Adrenal gland (tissue), 9 donors: ENCODE measurements at regions not wholly inside any gene's neighbourhood (a gene's known extent, or its start where the extent isn't known, plus 50 kb on each side); places are given as distances from the start of the nearest gene placed in this dataset.

Experiments
- DNase-seq, 7 donors: peaks; one replicate each; pipeline ENCODE4 v3.0.0-alpha.2; 2019 to 2020
- H3K27ac ChIP-seq, 5 donors: fragments of 200-600 bp; sonication (generic) in 4 of 5; 1 replicate in 3 of 5; 2 replicates in 2 of 5; pipeline versions ENCODE4 v1.5.1 to v1.8.0; 2016 to 2020; ENCODE audit warnings: mild to moderate bottlenecking in 1 of 5
- H3K27me3 ChIP-seq: fragments of 200-600 bp; 2 replicates; pipeline ENCODE4 v1.8.0; 2021
- H3K36me3 ChIP-seq, 2 donors: fragments of 200-600 bp; replicated peaks in 1 of 2; 1 replicate in 1 of 2; 2 replicates in 1 of 2; pipeline versions ENCODE4 v1.5.1 to v1.8.0; 2018 to 2022
- H3K4me1 ChIP-seq, 2 donors: fragments of 200-600 bp; replicated peaks in 1 of 2; 1 replicate in 1 of 2; 2 replicates in 1 of 2; pipeline versions ENCODE4 v1.5.1 to v1.8.0; 2018 to 2021
- H3K4me3 ChIP-seq, 4 donors: fragments of 200-600 bp; sonication (generic) in 3 of 4; one replicate each; pipeline ENCODE4 v1.5.1; 2016 to 2018
- H3K9me3 ChIP-seq, 3 donors: fragments of 200-600 bp; sonication (generic) in 1 of 3; replicated peaks in 1 of 3; 1 replicate in 2 of 3; 2 replicates in 1 of 3; pipeline versions ENCODE4 v1.5.1 to v1.8.0; 2016 to 2021
- POLR2A ChIP-seq, 2 donors: fragments of 450-650 bp; IDR thresholded peaks; one replicate each; pipeline ENCODE4 v1.6.1; 2017; ENCODE audit warnings: antibody characterized with exemption in 2 of 2, mild to moderate bottlenecking in 2 of 2, moderate library complexity in 1 of 2
- WGBS, 4 donors: extraction: QIAGEN DNeasy Blood & Tissue Kit in 2 of 4; methylation state at CpG; one replicate each; pipeline versions ENCODE4 v1.1.5 to v1.1.7; 2013 to 2017; 5-methylcytosine and 5-hydroxymethylcytosine counted together
- intact Hi-C, 2 donors: fragments of 100-400 bp; cut with DNase I; formaldehyde crosslinking; loops; one replicate each; pipeline versions ENCODE4 v1.14.1 to v1.15.0; 2022 to 2023
- TF ChIP-seq, protein P1 (sequence below), 6 experiments: fragments of 450-650 bp in 4 of 6; fragments of 200-600 bp in 2 of 6; sonication (generic) in 1 of 6; IDR thresholded peaks; 1 replicate in 5 of 6; 2 replicates in 1 of 6; pipeline versions ENCODE4 v1.5.1 to v1.8.0; 2016 to 2021; ENCODE audit warnings: antibody characterized with exemption in 6 of 6, mild to moderate bottlenecking in 2 of 6, moderate library complexity in 1 of 6
- donor health status: healthy with polysubstance abuse.
- donor health status: Bipolar disorder and iron deficiency.
- donor health status: DM: yes; HTN: yes; CAD: no.
- donor health status: DM: no; HTN: no; CAD: no.
- donor health status: DM: no; HTN: no; CAD: no.

DNA sequence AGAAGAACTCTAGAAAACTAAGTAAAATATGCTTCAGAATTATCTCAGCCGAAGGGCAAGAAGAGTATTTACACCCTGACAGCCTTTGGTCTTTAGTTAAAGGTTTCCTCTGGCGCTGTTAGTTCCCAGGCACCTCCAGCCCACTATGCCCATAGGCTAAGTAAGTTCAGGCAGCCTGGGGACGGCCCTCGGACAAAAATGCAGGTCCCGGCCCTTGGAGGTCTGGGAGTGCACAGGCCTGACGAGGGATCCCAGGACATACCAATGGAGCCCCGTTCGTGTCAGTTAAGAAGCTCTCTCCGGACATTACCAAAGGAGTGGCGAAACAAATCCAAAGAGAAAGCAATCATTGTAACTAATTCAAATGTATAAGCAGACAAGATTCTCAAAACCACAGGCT, 311.8 kb downstream of the CD83 start:
- Histone ChIP-seq H3K36me3 (no peaks in the 10 kb centered on the region), H3K4me1 (no peaks in the 10 kb centered on the region), H3K4me3 (no peak overlapping the region), H3K27me3 (no peaks in the 10 kb centered on the region), H3K27ac (no peak overlapping the region), H3K9me3 (no peaks in the 10 kb centered on the region)
- no peak for DNase-seq
- TF ChIP-seq POLR2A (IDR thresholded peaks at IDR 0.05), result no peak
- TF ChIP-seq, protein P1, sequence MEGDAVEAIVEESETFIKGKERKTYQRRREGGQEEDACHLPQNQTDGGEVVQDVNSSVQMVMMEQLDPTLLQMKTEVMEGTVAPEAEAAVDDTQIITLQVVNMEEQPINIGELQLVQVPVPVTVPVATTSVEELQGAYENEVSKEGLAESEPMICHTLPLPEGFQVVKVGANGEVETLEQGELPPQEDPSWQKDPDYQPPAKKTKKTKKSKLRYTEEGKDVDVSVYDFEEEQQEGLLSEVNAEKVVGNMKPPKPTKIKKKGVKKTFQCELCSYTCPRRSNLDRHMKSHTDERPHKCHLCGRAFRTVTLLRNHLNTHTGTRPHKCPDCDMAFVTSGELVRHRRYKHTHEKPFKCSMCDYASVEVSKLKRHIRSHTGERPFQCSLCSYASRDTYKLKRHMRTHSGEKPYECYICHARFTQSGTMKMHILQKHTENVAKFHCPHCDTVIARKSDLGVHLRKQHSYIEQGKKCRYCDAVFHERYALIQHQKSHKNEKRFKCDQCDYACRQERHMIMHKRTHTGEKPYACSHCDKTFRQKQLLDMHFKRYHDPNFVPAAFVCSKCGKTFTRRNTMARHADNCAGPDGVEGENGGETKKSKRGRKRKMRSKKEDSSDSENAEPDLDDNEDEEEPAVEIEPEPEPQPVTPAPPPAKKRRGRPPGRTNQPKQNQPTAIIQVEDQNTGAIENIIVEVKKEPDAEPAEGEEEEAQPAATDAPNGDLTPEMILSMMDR (IDR thresholded peaks at IDR 0.05), result no peak
- intact Hi-C loops, result no loop called here
- 88 to 92% (median 90%) methylated on average over 7 to 10 of the region's 10 CpGs for WGBS, 4 donors

DNA sequence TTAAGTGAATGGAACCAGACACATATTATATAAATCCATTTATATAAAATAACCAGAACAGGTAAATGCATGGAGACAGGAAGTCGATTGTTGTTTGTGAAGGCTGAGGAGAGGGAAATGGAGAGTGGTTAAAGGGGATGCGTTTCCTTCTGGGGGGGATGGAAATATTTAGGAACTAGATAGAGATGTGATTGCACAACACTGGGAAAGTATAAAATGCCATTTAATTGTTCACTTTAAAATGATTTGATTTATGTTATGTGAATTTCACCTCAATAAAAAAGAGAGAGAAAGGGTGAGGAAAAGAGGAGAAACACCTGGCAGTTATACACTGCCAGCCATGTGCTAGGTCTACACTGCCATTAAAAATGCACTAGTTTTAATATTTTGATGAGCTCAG, 312.6 kb downstream of the CD83 start:
- intact Hi-C loops, result no loop called here
- WGBS, 4 donors, result 72 to 83% (median 78%) methylated on average over 2 of the region's 2 CpGs

DNA sequence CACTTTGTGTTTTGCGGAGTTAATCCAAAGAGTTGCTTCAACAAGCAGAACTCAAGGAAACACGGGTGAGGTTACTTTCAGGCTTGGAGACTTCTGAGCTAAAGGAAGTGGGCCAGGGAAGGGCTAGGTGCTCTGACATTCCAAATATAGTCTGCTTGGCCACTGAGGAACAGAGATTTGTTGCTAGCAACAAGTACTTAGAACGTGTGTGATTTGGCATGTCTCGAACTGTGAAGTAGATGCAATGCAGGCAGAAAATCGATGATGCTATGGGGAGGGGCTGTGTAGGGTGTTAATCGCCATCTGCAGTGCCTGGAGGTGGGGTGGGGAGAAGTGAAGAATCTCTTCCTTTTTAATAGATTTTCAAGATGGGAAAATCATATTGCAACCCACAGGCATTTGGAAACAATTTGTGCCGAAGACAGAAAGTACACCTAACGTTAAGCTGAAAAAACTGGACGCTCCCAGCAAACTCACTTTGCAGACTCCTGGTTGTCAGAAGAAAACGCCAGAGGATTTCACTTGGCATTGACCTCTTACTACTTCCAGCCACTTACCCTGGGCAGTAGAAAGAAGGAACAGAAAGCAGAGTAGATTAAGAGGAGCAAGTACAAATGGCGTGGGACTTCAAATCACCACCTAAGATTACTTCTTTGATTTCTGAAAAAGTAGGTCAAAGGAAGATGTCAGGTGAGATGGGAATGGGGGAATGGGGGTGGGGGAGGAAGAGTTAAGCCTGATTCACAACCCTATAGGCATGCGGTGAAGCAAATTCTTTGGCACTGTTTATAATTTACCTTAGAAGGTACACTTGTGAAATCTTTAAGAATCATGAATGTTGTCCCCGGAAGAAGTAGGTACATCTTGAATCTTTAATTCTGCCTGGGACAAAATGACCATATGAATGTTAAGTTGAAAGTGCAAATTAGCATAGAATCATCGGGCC, 314.1 kb downstream of the CD83 start:
- no peak overlapping the region for H3K27ac ChIP-seq
- TF ChIP-seq, protein P1 (IDR thresholded peaks at IDR 0.05), result no peak
- no peak for TF ChIP-seq POLR2A (IDR thresholded peaks at IDR 0.05)
- intact Hi-C loops, result no loop called here
- no peak overlapping the region for H3K4me3 ChIP-seq
- H3K27me3 ChIP-seq, result no peaks in the 10 kb centered on the region
- no peaks in the 10 kb centered on the region for H3K9me3 ChIP-seq
- no peak for DNase-seq
- H3K36me3 ChIP-seq, result no peaks in the 10 kb centered on the region
- 79 to 81% (median 80%) methylated on average over 14 of the region's 14 CpGs for WGBS, 4 donors
- H3K4me1 ChIP-seq, result no peaks in the 10 kb centered on the region

More for the DNA sequence above, 312.6 kb downstream of the CD83 start:
- H3K4me1 ChIP-seq, result no peaks in the 10 kb centered on the region
- DNase-seq, result no peak
- no peak overlapping the region for H3K4me3 ChIP-seq
- no peak for TF ChIP-seq POLR2A (IDR thresholded peaks at IDR 0.05)
- TF ChIP-seq, protein P1 (IDR thresholded peaks at IDR 0.05), result no peak
- no peaks in the 10 kb centered on the region for H3K27me3 ChIP-seq
- no peaks in the 10 kb centered on the region for H3K36me3 ChIP-seq
- H3K27ac ChIP-seq, result no peak overlapping the region
- no peaks in the 10 kb centered on the region for H3K9me3 ChIP-seq

DNA sequence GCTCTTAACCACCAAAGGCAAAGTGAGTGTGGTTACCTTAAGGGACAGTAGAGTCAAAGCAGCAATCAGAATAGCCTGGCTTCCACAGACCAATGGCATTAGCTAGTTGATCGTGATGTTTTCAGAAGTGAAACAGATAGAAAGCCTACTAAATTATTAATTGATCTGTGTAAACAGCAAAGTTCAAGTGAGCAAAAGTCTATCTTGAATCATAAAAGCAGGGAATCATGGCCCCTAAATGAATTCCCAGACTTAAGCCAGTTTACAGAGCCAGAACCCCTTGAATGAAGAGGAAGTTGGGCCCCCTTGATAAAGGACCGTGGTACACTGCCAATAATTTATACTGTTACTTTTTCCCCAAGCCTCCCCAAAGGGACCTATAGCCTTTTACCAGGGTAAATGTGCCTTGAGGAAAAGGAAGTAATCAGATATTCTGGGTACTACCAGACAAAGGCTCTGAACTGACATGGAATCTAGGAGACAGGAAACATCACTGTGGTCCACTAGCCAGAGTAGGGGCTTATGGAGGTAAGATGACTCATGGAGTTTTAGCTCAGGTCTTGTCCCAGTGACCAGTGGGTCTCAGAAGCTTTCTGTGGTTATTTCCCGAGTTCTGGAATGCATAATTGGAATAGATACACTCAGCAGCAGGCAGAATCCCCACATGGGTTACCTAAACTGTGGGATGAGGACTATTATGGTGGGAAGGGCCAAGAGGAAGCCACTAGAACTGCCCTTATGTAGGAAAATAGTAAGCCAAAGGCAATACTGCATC, 317.5 kb downstream of the CD83 start:
- no peaks in the 10 kb centered on the region for H3K36me3 ChIP-seq
- no peaks in the 10 kb centered on the region for H3K27me3 ChIP-seq
- TF ChIP-seq, protein P1 (IDR thresholded peaks at IDR 0.05), result no peak
- no peak for TF ChIP-seq POLR2A (IDR thresholded peaks at IDR 0.05)
- no peaks in the 10 kb centered on the region for H3K4me1 ChIP-seq
- no peak for DNase-seq
- H3K9me3 ChIP-seq, result no peaks in the 10 kb centered on the region
- intact Hi-C loops, result no loop called here
- 67 to 83% (median 78%) methylated on average over 3 of the region's 3 CpGs for WGBS, 4 donors
- H3K4me3 ChIP-seq, result no peak overlapping the region
- H3K27ac ChIP-seq, result no peak overlapping the region
